ENCODE measurements at regions not wholly inside any gene's neighbourhood (a gene's known extent, or its start where the extent isn't known, plus 50 kb on each side); places are given as distances from the start of the nearest gene placed in this dataset.

DNA sequence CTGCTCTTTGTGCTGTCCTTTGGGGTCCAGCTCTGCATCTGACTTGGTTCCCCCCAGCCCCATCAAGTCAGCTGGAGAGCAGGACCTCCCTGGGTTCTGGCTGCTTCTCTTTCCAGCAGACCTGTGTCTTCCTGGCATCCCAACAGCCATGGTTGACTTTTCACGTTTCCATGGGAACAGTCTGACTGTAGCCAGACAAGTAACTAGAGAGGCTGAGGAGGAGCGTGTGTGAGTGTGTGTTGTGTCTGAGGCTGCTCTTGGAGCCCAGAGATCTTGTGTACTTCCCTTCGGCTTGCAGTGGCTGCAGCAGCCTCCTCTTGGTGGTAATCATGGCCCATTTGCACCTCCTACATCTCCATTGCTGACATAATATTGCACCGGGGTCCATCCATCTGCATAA is 332.0 kb downstream of the RPS24 start:
- Histone ChIP-seq H3K27me3 (no peaks in the 10 kb centered on the region), H3K9me3 (no peaks in the 10 kb centered on the region), H3K27ac (no peak overlapping the region), H3K4me1 (no peaks in the 10 kb centered on the region), H3K36me3 (no peaks in the 10 kb centered on the region), H3K4me3 (no peak overlapping the region)
- WGBS (ENCODE audit: insufficient coverage, low coverage, low lambda C conversion rate, missing lambda C conversion rate) = 39% methylated on average over 2 of the region's 4 CpGs
- ATAC-seq (no peak), DNase-seq (no peak)
- intact Hi-C loops (cut with DNase I) = no loop called here
- TF ChIP-seq POLR2A (IDR thresholded peaks at IDR 0.05) = no peak
- TF ChIP-seq, protein P1, sequence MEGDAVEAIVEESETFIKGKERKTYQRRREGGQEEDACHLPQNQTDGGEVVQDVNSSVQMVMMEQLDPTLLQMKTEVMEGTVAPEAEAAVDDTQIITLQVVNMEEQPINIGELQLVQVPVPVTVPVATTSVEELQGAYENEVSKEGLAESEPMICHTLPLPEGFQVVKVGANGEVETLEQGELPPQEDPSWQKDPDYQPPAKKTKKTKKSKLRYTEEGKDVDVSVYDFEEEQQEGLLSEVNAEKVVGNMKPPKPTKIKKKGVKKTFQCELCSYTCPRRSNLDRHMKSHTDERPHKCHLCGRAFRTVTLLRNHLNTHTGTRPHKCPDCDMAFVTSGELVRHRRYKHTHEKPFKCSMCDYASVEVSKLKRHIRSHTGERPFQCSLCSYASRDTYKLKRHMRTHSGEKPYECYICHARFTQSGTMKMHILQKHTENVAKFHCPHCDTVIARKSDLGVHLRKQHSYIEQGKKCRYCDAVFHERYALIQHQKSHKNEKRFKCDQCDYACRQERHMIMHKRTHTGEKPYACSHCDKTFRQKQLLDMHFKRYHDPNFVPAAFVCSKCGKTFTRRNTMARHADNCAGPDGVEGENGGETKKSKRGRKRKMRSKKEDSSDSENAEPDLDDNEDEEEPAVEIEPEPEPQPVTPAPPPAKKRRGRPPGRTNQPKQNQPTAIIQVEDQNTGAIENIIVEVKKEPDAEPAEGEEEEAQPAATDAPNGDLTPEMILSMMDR (IDR thresholded peaks at IDR 0.05) = no peak

DNA sequence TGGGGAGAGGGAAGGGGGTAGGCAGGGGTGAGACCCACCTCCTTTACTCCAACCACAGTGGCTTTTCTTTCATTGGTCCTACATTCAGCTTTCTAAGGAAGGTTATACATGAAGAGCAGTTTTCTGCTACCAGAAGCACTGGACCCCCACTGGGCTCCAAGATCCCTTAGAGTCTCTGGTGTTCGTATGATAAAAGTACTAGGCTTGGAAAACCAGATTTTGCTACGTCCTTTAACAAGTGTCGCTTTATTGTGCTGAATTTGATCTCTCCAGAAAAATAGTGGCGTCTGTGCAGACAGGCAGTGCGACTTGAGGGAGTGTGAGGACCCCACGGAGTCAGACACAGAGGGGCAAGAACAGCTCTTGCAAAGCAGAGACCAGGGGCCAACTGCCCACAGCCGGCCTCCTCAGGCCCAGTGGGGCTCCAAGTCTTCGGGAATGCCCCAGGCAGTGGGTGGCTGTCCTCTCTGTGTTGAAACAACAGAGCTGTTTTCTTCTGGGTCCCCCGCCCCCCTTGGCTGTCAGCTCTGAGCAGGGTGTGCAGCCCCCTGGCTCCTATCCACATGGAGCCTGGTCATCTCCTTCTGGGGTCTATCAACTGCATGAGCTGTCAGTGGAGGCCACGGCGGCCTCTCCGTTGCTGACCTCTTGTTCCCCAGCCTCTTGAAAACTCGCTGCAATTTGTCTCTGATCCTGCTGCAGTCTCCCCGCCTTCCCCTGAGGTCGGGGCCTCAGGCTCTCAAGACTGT is 333.2 kb downstream of the RPS24 start:
- DNase-seq = no peak
- intact Hi-C loops (cut with DNase I) = no loop called here

DNA sequence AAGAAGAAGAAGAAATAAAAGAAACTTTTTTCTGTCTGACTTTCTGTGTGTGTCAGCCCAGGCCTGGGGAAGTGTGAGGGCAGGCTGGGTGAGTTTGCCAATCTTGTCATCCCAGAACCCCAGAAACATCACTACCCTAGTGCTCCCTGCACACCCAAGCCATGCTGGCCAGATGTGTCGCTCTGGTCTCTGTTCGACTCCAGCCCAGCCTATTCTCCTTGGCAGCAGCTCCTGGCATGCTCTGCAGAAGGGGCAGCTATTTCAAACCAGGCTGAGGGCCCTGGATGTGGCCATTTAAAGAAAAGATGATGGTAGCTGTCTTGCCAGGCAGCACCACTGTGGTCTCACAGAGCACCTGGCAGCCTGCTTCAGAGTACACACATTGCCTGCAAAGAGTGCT is 334.1 kb downstream of the RPS24 start:
- no peaks in the 10 kb centered on the region for H3K9me3 ChIP-seq
- no peak for ATAC-seq
- no peaks in the 10 kb centered on the region for H3K27me3 ChIP-seq
- no peaks in the 10 kb centered on the region for H3K36me3 ChIP-seq
- H3K27ac ChIP-seq = no peak overlapping the region
- WGBS (ENCODE audit: insufficient coverage, low coverage, low lambda C conversion rate, missing lambda C conversion rate) = no CpG with 5 or more reads among the region's 2 CpGs
- intact Hi-C loops (cut with DNase I) = no loop called here
- TF ChIP-seq, protein P1 (IDR thresholded peaks at IDR 0.05) = no peak
- TF ChIP-seq POLR2A (IDR thresholded peaks at IDR 0.05) = no peak
- no peak overlapping the region for H3K4me3 ChIP-seq
- H3K4me1 ChIP-seq = no peaks in the 10 kb centered on the region
- no peak for DNase-seq

More for the DNA sequence above, 333.2 kb downstream of the RPS24 start:
- 76% methylated on average over 5 of the region's 15 CpGs for WGBS (ENCODE audit: insufficient coverage, low coverage, low lambda C conversion rate, missing lambda C conversion rate)
- no peak for TF ChIP-seq POLR2A (IDR thresholded peaks at IDR 0.05)
- TF ChIP-seq, protein P1 (IDR thresholded peaks at IDR 0.05) = no peak
- Histone ChIP-seq H3K36me3 (no peaks in the 10 kb centered on the region), H3K4me1 (no peaks in the 10 kb centered on the region), H3K27ac (no peak overlapping the region), H3K9me3 (no peaks in the 10 kb centered on the region), H3K27me3 (no peaks in the 10 kb centered on the region), H3K4me3 (no peak overlapping the region)
- ATAC-seq = peak in 1 of 4 donors; percentile 46

DNA sequence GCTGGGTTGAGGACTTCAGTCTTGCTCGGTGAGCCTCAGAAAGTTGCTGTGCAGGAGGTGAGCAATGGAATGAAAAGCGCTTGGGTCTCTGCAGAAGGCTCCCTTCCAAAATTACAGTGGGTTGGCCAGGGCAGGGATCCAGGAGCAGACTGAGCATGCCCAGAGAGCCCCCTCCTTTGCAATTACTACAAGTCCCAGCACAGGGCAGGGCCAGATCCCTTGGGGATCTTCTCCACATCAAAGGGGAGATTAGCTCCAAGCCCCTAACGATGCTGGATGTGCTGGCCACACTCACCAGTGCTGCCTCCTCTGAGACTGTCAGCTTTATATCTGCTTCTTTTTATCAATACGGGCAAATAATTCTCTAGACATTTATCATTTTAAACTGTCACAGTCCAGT is 337.5 kb downstream of the RPS24 start:
- Histone ChIP-seq H3K27me3 (no peaks in the 10 kb centered on the region), H3K4me3 (no peak overlapping the region), H3K27ac (no peak overlapping the region), H3K36me3 (no peaks in the 10 kb centered on the region), H3K9me3 (no peaks in the 10 kb centered on the region), H3K4me1 (no peaks in the 10 kb centered on the region)
- TF ChIP-seq, protein P1 (IDR thresholded peaks at IDR 0.05) = no peak
- no peak for TF ChIP-seq POLR2A (IDR thresholded peaks at IDR 0.05)
- intact Hi-C loops (cut with DNase I) = no loop called here
- 58% methylated on average over 3 of the region's 4 CpGs for WGBS (ENCODE audit: insufficient coverage, low coverage, low lambda C conversion rate, missing lambda C conversion rate)
- ATAC-seq = no peak
- DNase-seq = no peak

Data from right lobe of liver (tissue), 6 donors.